ENCODE measurements at regions not wholly inside any gene's neighbourhood (a gene's known extent, or its start where the extent isn't known, plus 50 kb on each side); places are given as distances from the start of the nearest gene placed in this dataset.

- TF ChIP-seq CTCF (IDR thresholded peaks at IDR 0.05; ENCODE audit: low read depth, low read length), result no peak
- no peak for TF ChIP-seq EZH2phosphoT487 (IDR thresholded peaks at IDR 0.05; ENCODE audit: low read depth)
These were observed 350.9 kb upstream of the TNRC6C start for GRCh38 chr17:77607606-77608005.

All from OCI-LY3 (cell line).